MM.1S (cell line): ENCODE measurements at regions not wholly inside any gene's neighbourhood (a gene's known extent, or its start where the extent isn't known, plus 50 kb on each side); places are given as distances from the start of the nearest gene placed in this dataset.
"Not testable (repeated sequence)": the region's sequence is repeated elsewhere in the genome, so short reads cannot be mapped to it uniquely, and the experiment has no call there.

Source experiments
- DNase-seq: peaks from one replicate; pipeline ENCODE4 v3.0.0-alpha.2; 2015
- H2AFZ ChIP-seq: fragments of 300-600 bp; sonication (generic); 2 replicates; pipeline ENCODE4 v1.6.0; 2016; ENCODE audit warnings: antibody characterized with exemption, low read length
- H3F3A ChIP-seq: fragments of 300-600 bp; sonication (generic); 2 replicates; pipeline ENCODE4 v1.6.1; 2016; ENCODE audit warnings: mild to moderate bottlenecking, antibody characterized with exemption, low read length, moderate library complexity, mixed read lengths; ENCODE audit not compliant: insufficient read depth
- H3K27ac ChIP-seq: fragments of 300-600 bp; sonication (generic); 2 replicates; pipeline ENCODE4 v1.5.1; 2016; ENCODE audit warnings: mild to moderate bottlenecking, low read length
- H3K27me3 ChIP-seq: fragments of 300-600 bp; sonication (generic); replicated peaks from 2 replicates; pipeline ENCODE4 v1.6.0; 2016; ENCODE audit warnings: low read length; ENCODE audit not compliant: insufficient read depth
- H3K36me3 ChIP-seq: fragments of 300-600 bp; sonication (generic); replicated peaks from 2 replicates; pipeline ENCODE4 v1.6.1; 2016; ENCODE audit warnings: mild to moderate bottlenecking, low read length, mixed read lengths; ENCODE audit not compliant: insufficient read depth
- H3K4me1 ChIP-seq: fragments of 300-600 bp; sonication (generic); 2 replicates; pipeline ENCODE4 v1.6.1; 2016; ENCODE audit warnings: low read length, mixed read lengths
- H3K4me2 ChIP-seq: fragments of 300-600 bp; sonication (generic); 2 replicates; pipeline ENCODE4 v1.6.0; 2016; ENCODE audit warnings: low read depth, low read length
- H3K4me3 ChIP-seq: fragments of 300-600 bp; sonication (generic); 2 replicates; pipeline ENCODE4 v1.5.1; 2016; ENCODE audit warnings: low read length, mixed read lengths
- H3K79me2 ChIP-seq: fragments of 300-600 bp; sonication (generic); 2 replicates; pipeline ENCODE4 v1.6.1; 2016; ENCODE audit warnings: mixed run types, low read length, mixed read lengths
- H3K9ac ChIP-seq: fragments of 300-600 bp; sonication (generic); 2 replicates; pipeline ENCODE4 v1.6.1; 2016; ENCODE audit warnings: low read length, mixed read lengths
- H3K9me2 ChIP-seq: fragments of 300-600 bp; sonication (generic); replicated peaks from 2 replicates; pipeline ENCODE4 v1.6.1; 2016; ENCODE audit warnings: mild to moderate bottlenecking, low read length, mixed read lengths; ENCODE audit not compliant: insufficient read depth
- H3K9me3 ChIP-seq: fragments of 300-600 bp; sonication (generic); replicated peaks from 2 replicates; pipeline ENCODE4 v1.6.1; 2016; ENCODE audit warnings: mild to moderate bottlenecking, low read length, mixed read lengths; ENCODE audit not compliant: insufficient read depth
- H4K20me1 ChIP-seq: fragments of 300-600 bp; sonication (generic); 2 replicates; pipeline ENCODE4 v1.6.1; 2016; ENCODE audit warnings: mild to moderate bottlenecking, low read length, moderate library complexity, mixed read lengths; ENCODE audit not compliant: insufficient read depth
- CTCF ChIP-seq: fragments of 300-600 bp; sonication (generic); IDR thresholded peaks from 2 replicates; pipeline ENCODE4 v1.5.1; 2016; ENCODE audit warnings: antibody characterized with exemption, low read length, mixed read lengths
- EZH2 ChIP-seq: fragments of 300-600 bp; sonication (generic); optimal IDR thresholded peaks from 2 replicates; pipeline ENCODE3; 2017; ENCODE audit warnings: low read depth, mild to moderate bottlenecking, antibody characterized with exemption, low read length, mixed read lengths
- EZH2phosphoT487 ChIP-seq: fragments of 300-600 bp; sonication (generic); IDR thresholded peaks from 2 replicates; pipeline ENCODE4 v1.6.1; 2018; ENCODE audit warnings: antibody characterized with exemption, low read length

DNA sequence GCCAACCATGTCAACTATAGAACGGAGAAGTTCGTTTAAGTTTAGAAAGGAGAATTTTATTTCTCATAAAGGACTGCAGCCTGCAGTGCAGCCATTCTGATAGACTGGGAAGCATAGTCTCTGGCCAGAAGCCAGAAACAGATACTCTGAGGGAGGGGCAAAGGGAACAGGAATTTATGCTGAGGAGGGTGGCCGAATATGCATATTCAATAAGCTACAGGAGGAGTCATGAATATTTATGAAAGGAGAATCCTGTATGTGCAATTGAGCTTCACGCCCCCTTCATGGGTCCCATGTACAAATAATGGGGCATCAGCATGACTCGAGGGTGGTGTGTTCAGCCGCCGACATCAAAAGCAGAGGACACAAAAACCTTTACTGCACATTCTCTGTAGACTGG is 199.9 kb downstream of the CWF19L2 start:
- Histone ChIP-seq H3F3A (no peaks in the 10 kb centered on the region), H3K36me3 (no peaks in the 10 kb centered on the region), H3K9me3 (no peaks in the 10 kb centered on the region), H3K4me3 (no peak overlapping the region), H3K9me2 (no peaks in the 10 kb centered on the region), H3K4me1 (0 out of 2 replicates have a peak, but pooled peaks cover 1% of the 10 kb centered on the region), H2AFZ (no peak overlapping the region), H3K4me2 (no peak overlapping the region), H3K79me2 (no peaks in the 10 kb centered on the region), H3K27ac (no peak overlapping the region), H3K9ac (no peak overlapping the region), H4K20me1 (no peaks in the 10 kb centered on the region), H3K27me3 (no peaks in the 10 kb centered on the region)
- no peak for DNase-seq
- TF ChIP-seq EZH2phosphoT487 (no peak), EZH2 (no peak), CTCF (no peak)

DNA sequence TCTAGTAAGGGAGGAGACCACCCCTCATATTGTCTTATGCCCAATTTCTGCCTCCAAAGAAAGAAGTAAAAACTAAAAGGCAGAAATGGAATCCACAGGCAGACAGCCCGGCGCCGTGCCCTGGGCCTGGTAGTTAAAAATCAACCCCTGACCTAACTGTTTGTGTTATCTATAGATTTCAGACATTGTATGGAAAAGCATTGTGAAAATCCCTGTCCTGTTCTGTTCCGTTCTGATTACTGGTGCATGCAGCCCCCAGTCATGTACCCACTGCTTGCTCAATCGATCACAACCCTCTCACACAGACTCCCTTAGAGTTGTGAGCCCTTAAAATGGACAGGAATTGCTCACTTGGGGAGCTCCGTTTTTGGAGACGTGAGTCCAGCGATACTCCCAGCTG is 204.0 kb downstream of the CWF19L2 start:
- not testable (repeated sequence) for H3K9ac ChIP-seq, H3K4me2 ChIP-seq, H3K9me3 ChIP-seq, H3K4me3 ChIP-seq, H3K36me3 ChIP-seq, H2AFZ ChIP-seq, H3F3A ChIP-seq, H3K27ac ChIP-seq, H3K9me2 ChIP-seq, H4K20me1 ChIP-seq, H3K27me3 ChIP-seq, DNase-seq, H3K4me1 ChIP-seq, H3K79me2 ChIP-seq

DNA sequence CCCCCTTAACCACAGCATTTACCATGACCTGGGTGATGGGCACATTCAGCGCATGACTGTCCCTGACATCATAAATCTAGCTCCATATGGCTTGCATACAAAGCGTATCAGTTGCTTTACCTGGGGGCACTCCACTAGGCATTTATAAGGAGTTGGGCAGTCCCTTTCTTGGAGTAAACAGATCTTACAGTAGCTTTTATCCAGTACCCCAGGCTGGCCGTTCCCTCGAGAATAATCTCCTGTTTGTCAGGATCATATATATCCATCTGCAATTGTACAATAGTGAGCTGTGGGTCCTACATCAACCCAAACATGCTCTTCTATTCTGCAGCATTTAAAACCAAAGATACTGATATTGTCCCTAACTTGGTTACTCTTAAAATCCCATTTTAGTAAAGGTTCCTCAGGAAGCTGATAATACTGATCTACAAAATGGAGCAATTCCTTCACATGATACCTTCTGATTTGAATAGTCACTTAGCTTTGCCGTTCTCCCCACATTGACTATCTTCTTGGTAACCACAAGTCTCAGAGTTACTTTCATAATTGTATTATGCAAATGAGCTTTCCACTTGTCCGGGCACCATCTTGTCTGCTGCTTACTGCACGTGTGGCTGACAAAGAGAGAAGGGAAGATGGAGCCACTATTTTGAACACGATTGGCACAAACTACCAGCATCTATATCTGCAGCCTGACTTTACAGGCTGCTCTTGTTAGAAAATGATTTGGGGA is 205.0 kb downstream of the CWF19L2 start:
- Histone ChIP-seq H3K9ac (no peak overlapping the region), H3K79me2 (no peaks in the 10 kb centered on the region), H3K9me3 (no peaks in the 10 kb centered on the region), H4K20me1 (no peaks in the 10 kb centered on the region), H3K36me3 (no peaks in the 10 kb centered on the region), H3K27me3 (no peaks in the 10 kb centered on the region), H3F3A (no peaks in the 10 kb centered on the region), H3K4me2 (no peak overlapping the region; the same call in 1 of the 2 replicates), H3K4me3 (no peak overlapping the region), H3K4me1 (0 out of 2 replicates have a peak, but pooled peaks cover 5% of the 10 kb centered on the region), H3K27ac (no peak overlapping the region), H3K9me2 (no peaks in the 10 kb centered on the region), H2AFZ (no peak overlapping the region)
- TF ChIP-seq CTCF, result no peak
- no peak for TF ChIP-seq EZH2phosphoT487
- TF ChIP-seq EZH2, result no peak
- DNase-seq, result peak; percentile 63

- Histone ChIP-seq H3K9me2 (no peaks in the 10 kb centered on the region), H4K20me1 (no peaks in the 10 kb centered on the region), H3K27ac (no peak overlapping the region), H2AFZ (no peak overlapping the region), H3K27me3 (no peaks in the 10 kb centered on the region), H3K79me2 (no peaks in the 10 kb centered on the region), H3K4me3 (no peak overlapping the region), H3F3A (no peaks in the 10 kb centered on the region), H3K9ac (no peak overlapping the region), H3K4me1 (0 out of 2 replicates have a peak, but pooled peaks cover 5% of the 10 kb centered on the region), H3K4me2 (no peak overlapping the region), H3K9me3 (no peaks in the 10 kb centered on the region), H3K36me3 (no peaks in the 10 kb centered on the region)
- no peak for DNase-seq
- no peak for TF ChIP-seq CTCF
- TF ChIP-seq EZH2phosphoT487, result no peak
- no peak for TF ChIP-seq EZH2
These were observed 206.3 kb downstream of the CWF19L2 start for GRCh38 chr11:107251298-107251697.
